ENCODE measurements at regions not wholly inside any gene's neighbourhood (a gene's known extent, or its start where the extent isn't known, plus 50 kb on each side); places are given as distances from the start of the nearest gene placed in this dataset.

GRCh38 chr15:24766511-24767133 lies 91.0 kb downstream of the NPAP1 start:
- no peak for FAIRE-seq
- H3K36me3 Mint-ChIP-seq (ENCODE audit: low read depth, unreplicated experiment) = no peaks in the 10 kb centered on the region
- H3K27ac Mint-ChIP-seq (ENCODE audit: unreplicated experiment) = no peak overlapping the region
- Histone ChIP-seq H3K4me2 (ENCODE audit: low read length) (no peak overlapping the region), H4K20me1 (ENCODE audit: insufficient read depth, low read length) (no peaks in the 10 kb centered on the region), H3K36me3 (ENCODE audit: insufficient read depth, low read length) (no peaks in the 10 kb centered on the region), H3K4me1 (ENCODE audit: insufficient read depth, low read length) (no peaks in the 10 kb centered on the region), H3K9me3 (ENCODE audit: insufficient read depth, low read depth, low read length) (no peaks in the 10 kb centered on the region), H3K27ac (ENCODE audit: low read depth, low read length) (no peak overlapping the region), H3K27me3 (ENCODE audit: insufficient read depth, low read length) (no peaks in the 10 kb centered on the region), H2AFZ (ENCODE audit: low read depth, low read length) (no peak overlapping the region), H3K79me2 (ENCODE audit: insufficient read depth, low read length) (no peaks in the 10 kb centered on the region), H3K4me3 (ENCODE audit: insufficient read depth, low read depth, low read length) (no peak overlapping the region), H3K9ac (ENCODE audit: low read length) (no peak overlapping the region)
- no peak for TF ChIP-seq CTCF (IDR thresholded peaks at IDR 0.05; ENCODE audit: insufficient read depth, low read depth, low read length)
- H3K4me3 Mint-ChIP-seq (ENCODE audit: unreplicated experiment) = no peak overlapping the region
- no peaks in the 10 kb centered on the region for H3K4me1 Mint-ChIP-seq (ENCODE audit: low read depth, unreplicated experiment)
- H3K27me3 Mint-ChIP-seq (ENCODE audit: low read depth, unreplicated experiment) = no peaks in the 10 kb centered on the region
- no peaks in the 10 kb centered on the region for H3K9me3 Mint-ChIP-seq (ENCODE audit: unreplicated experiment)
- no peak for DNase-seq (ENCODE audit: low read depth)

- peak overlapping the region; percentile 77 for H3K4me2 ChIP-seq (ENCODE audit: low read length)
- H3K27ac ChIP-seq (ENCODE audit: low read depth, low read length) = no peak overlapping the region
- no peaks in the 10 kb centered on the region for H3K27me3 Mint-ChIP-seq (ENCODE audit: low read depth, unreplicated experiment)
- no peaks in the 10 kb centered on the region for H3K36me3 ChIP-seq (ENCODE audit: insufficient read depth, low read length)
- H3K9me3 ChIP-seq (ENCODE audit: insufficient read depth, low read depth, low read length) = peaks cover 4% of the 10 kb centered on the region
- peaks cover 3% of the 10 kb centered on the region for H3K9me3 Mint-ChIP-seq (ENCODE audit: unreplicated experiment)
- FAIRE-seq (no peak), DNase-seq (ENCODE audit: low read depth) (no peak)
- H3K27me3 ChIP-seq (ENCODE audit: insufficient read depth, low read length) = no peaks in the 10 kb centered on the region
- no peaks in the 10 kb centered on the region for H3K4me1 ChIP-seq (ENCODE audit: insufficient read depth, low read length)
- H3K4me3 ChIP-seq (ENCODE audit: insufficient read depth, low read depth, low read length) = peak overlapping the region; percentile 65
- no peaks in the 10 kb centered on the region for H3K36me3 Mint-ChIP-seq (ENCODE audit: low read depth, unreplicated experiment)
- no peak overlapping the region for H3K27ac Mint-ChIP-seq (ENCODE audit: unreplicated experiment)
- no peaks in the 10 kb centered on the region for H4K20me1 ChIP-seq (ENCODE audit: insufficient read depth, low read length)
- TF ChIP-seq EZH2 (IDR thresholded peaks at IDR 0.05; ENCODE audit: insufficient read depth, low read length) = no peak
- no peak for TF ChIP-seq CTCF (IDR thresholded peaks at IDR 0.05; ENCODE audit: insufficient read depth, low read depth, low read length)
- no peak overlapping the region for H3K4me3 Mint-ChIP-seq (ENCODE audit: unreplicated experiment)
- H3K9ac ChIP-seq (ENCODE audit: low read length) = no peak overlapping the region
- peak overlapping the region; percentile 74 for H2AFZ ChIP-seq (ENCODE audit: low read depth, low read length)
- no peaks in the 10 kb centered on the region for H3K4me1 Mint-ChIP-seq (ENCODE audit: low read depth, unreplicated experiment)
- no peaks in the 10 kb centered on the region for H3K79me2 ChIP-seq (ENCODE audit: insufficient read depth, low read length)
Measured at GRCh38 chr15:24772266-24772665, 96.7 kb downstream of the NPAP1 start.

DNA sequence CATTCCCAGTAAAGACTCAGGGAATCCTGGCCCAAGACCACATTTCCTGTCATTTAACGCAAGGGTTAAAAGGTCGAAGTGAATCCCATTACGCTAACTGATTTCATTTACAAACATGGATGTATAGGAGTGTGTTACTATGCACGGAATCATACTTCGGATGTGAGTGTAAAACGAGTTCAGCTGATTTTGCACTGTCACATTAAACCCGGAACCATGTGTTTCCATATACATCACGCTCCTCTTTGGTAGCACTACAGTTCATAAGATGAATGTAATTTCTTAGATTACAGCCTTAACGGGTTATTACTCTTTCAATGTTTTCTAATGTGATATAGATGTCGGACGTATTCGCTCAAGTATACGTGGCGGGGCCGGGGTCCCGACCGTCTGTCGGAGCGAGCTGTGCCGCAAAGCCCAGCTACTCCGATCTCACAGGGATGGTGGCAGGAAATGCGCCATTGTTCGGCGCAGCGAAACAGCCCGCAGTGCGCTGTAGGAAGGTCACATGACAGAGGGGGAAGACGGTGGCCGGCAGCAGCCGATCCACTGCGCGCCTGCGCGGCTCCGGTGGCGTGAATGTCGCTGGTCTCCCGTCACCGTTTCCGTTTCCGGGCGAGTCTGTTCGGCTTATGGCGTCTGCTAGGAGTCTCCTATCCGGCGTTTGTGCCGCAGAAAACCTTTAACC lies 97.3 kb downstream of the NPAP1 start:
- Histone ChIP-seq H2AFZ (ENCODE audit: low read depth, low read length) (peak overlapping the region; percentile 74), H3K27ac (ENCODE audit: low read depth, low read length) (peak overlapping the region; percentile 55), H3K79me2 (ENCODE audit: insufficient read depth, low read length) (no peaks in the 10 kb centered on the region), H4K20me1 (ENCODE audit: insufficient read depth, low read length) (no peaks in the 10 kb centered on the region), H3K9ac (ENCODE audit: low read length) (peak overlapping the region; percentile 72), H3K9me3 (ENCODE audit: insufficient read depth, low read depth, low read length) (peaks cover 4% of the 10 kb centered on the region), H3K36me3 (ENCODE audit: insufficient read depth, low read length) (no peaks in the 10 kb centered on the region), H3K4me3 (ENCODE audit: insufficient read depth, low read depth, low read length) (peak overlapping the region; percentile 65), H3K4me1 (ENCODE audit: insufficient read depth, low read length) (no peaks in the 10 kb centered on the region), H3K4me2 (ENCODE audit: low read length) (peak overlapping the region; percentile 77), H3K27me3 (ENCODE audit: insufficient read depth, low read length) (no peaks in the 10 kb centered on the region)
- peaks cover 3% of the 10 kb centered on the region for H3K9me3 Mint-ChIP-seq (ENCODE audit: unreplicated experiment)
- no peak overlapping the region for H3K4me3 Mint-ChIP-seq (ENCODE audit: unreplicated experiment)
- TF ChIP-seq EZH2 (IDR thresholded peaks at IDR 0.05; ENCODE audit: insufficient read depth, low read length) = no peak
- no peak for TF ChIP-seq CTCF (IDR thresholded peaks at IDR 0.05; ENCODE audit: insufficient read depth, low read depth, low read length)
- peak; percentile 76 for DNase-seq (ENCODE audit: low read depth)
- H3K4me1 Mint-ChIP-seq (ENCODE audit: low read depth, unreplicated experiment) = no peaks in the 10 kb centered on the region
- no peak for FAIRE-seq
- H3K27me3 Mint-ChIP-seq (ENCODE audit: low read depth, unreplicated experiment) = no peaks in the 10 kb centered on the region
- no peaks in the 10 kb centered on the region for H3K36me3 Mint-ChIP-seq (ENCODE audit: low read depth, unreplicated experiment)
- no peak overlapping the region for H3K27ac Mint-ChIP-seq (ENCODE audit: unreplicated experiment)
